ENCODE measurements at regions not wholly inside any gene's neighbourhood (a gene's known extent, or its start where the extent isn't known, plus 50 kb on each side); places are given as distances from the start of the nearest gene placed in this dataset.

DNA sequence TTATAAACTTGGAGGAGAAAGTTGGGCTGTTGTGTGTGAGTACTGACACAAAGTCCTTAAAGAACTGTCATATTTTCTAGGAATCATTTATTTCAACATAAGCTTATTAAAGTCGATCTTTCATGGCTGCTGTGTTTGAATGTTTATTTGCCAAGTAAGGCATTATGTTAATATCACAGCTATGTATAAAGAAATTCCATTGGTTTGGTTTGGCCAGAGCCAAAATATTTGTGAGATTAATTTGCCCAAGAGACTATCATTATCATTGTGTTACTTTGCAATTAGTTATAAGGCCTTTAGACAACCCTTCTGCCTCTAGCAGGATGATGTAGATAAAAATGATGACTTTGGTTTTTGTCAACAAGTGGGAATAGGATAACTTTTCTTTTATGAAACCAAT lies 240.6 kb upstream of the NT5C1B start:
- no peak for TF ChIP-seq CTCF (IDR thresholded peaks at IDR 0.05; ENCODE audit: low read depth, low read length)
- no peak for TF ChIP-seq EZH2phosphoT487 (IDR thresholded peaks at IDR 0.05; ENCODE audit: low read depth)
